ENCODE measurements at regions not wholly inside any gene's neighbourhood (a gene's known extent, or its start where the extent isn't known, plus 50 kb on each side); places are given as distances from the start of the nearest gene placed in this dataset.

- DNase-seq = no peak
Measured at GRCh38 chr13:99125326-99125915, 75.2 kb upstream of the UBAC2 start.

- no peak for DNase-seq
Measured at GRCh38 chr13:99126821-99127220, 73.8 kb upstream of the UBAC2 start.

- DNase-seq = no peak
Measured at GRCh38 chr13:99129050-99129449, 71.6 kb upstream of the UBAC2 start.

- no peak for DNase-seq
Measured at GRCh38 chr13:99129951-99130350, 70.7 kb upstream of the UBAC2 start.

- no peak for DNase-seq
Measured at GRCh38 chr13:99131410-99131809, 69.2 kb upstream of the UBAC2 start.

- DNase-seq = no peak
Measured at GRCh38 chr13:99132295-99132835, 68.3 kb upstream of the UBAC2 start.

- DNase-seq = no peak
Measured at GRCh38 chr13:99133230-99133629, 67.4 kb upstream of the UBAC2 start.

GRCh38 chr13:99133848-99134247 is 66.8 kb upstream of the UBAC2 start:
- DNase-seq = no peak

DNA sequence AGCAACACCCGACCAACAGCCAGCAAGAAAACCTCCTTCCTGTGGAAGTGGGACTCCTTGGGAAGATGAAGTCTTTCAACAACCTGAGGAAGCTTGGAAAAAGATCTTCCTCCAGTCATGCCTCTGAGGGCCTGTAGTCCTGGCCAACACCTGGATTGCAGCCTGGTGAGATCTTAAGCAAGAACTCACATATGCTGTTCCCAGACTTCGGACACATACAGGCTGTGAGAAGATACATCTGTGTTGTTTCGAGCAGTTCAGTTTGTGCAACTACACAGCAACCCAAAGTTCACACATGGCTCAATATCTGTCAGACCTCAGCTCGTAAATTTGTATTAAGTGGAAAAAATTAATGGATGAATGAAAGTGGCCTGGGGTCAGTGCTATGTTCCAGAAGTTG is 65.1 kb upstream of the UBAC2 start:
- DNase-seq = no peak

- no peak for DNase-seq
Measured at GRCh38 chr13:99136427-99136954, 64.2 kb upstream of the UBAC2 start.

DNA sequence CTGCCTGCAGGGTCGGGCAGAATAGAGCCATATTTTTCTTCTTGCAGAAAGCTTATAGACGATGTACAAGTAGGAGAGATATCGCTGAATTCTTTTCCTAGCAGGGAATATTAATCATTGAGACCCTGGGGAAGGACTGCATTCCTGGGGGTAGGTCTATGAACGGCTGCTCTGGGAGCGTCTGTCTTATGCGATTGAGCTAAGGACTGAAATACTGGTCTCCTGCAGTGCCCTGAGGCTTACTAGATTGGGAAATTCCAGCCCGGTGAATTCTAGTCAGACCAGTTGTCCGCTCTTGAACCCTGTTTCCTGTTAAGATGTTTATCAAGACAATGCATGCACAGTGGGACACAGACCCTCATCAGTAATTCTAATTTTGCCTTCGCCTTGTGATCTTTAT is 59.8 kb upstream of the UBAC2 start:
- no peak for DNase-seq

- DNase-seq = no peak
Measured at GRCh38 chr13:99143904-99144303, 56.8 kb upstream of the UBAC2 start.

GRCh38 chr13:99144306-99144705 is 56.3 kb upstream of the UBAC2 start:
- DNase-seq = no peak

GRCh38 chr13:99145461-99145860 is 55.2 kb upstream of the UBAC2 start:
- DNase-seq = no peak

- DNase-seq = no peak
Measured at GRCh38 chr13:99150575-99151361, 49.9 kb upstream of the UBAC2 start.
